ENCODE measurements at regions not wholly inside any gene's neighbourhood (a gene's known extent, or its start where the extent isn't known, plus 50 kb on each side); places are given as distances from the start of the nearest gene placed in this dataset.
"Not testable (repeated sequence)": the region's sequence is repeated elsewhere in the genome, so short reads cannot be mapped to it uniquely, and the experiment has no call there.

GRCh38 chr12:14086838-14087237 lies 105.4 kb upstream of the GRIN2B start:
- ChIA-PET CTCF (interaction anchor here (0.6 kb wide), 1 partner anchor 543 kb away, joined by 3 read pairs; no protein-coding TSS in a partner anchor), POLR2A (no interaction called here)
- Mint-ChIP-seq H3K27me3 (ENCODE audit: low read depth) (no peaks in the 10 kb centered on the region), H3K9me3 (ENCODE audit: insufficient read depth) (no peaks in the 10 kb centered on the region), H3K4me1 (ENCODE audit: low read depth) (no peaks in the 10 kb centered on the region), H3K4me3 (no peak overlapping the region), H3K27ac (no peak overlapping the region), H3K36me3 (ENCODE audit: low read depth) (no peaks in the 10 kb centered on the region)
- no peak for ATAC-seq
- DNase-seq = no peak

GRCh38 chr12:14099994-14100393 lies 118.6 kb upstream of the GRIN2B start:
- ATAC-seq (no peak), DNase-seq (no peak)
- Mint-ChIP-seq H3K4me3 (no peak overlapping the region), H3K27me3 (ENCODE audit: low read depth) (peaks cover 3% of the 10 kb centered on the region), H3K27ac (no peak overlapping the region), H3K36me3 (ENCODE audit: low read depth) (no peaks in the 10 kb centered on the region), H3K4me1 (ENCODE audit: low read depth) (no peaks in the 10 kb centered on the region), H3K9me3 (ENCODE audit: insufficient read depth) (peaks cover 10% of the 10 kb centered on the region)
- ChIA-PET CTCF (no interaction called here), POLR2A (no interaction called here)

- H3K4me1 Mint-ChIP-seq (ENCODE audit: low read depth); H3K36me3 Mint-ChIP-seq (ENCODE audit: low read depth); H3K27me3 Mint-ChIP-seq (ENCODE audit: low read depth); POLR2A ChIA-PET; ATAC-seq; DNase-seq; H3K27ac Mint-ChIP-seq; H3K4me3 Mint-ChIP-seq; CTCF ChIA-PET: not testable (repeated sequence)
- peaks cover 10% of the 10 kb centered on the region for H3K9me3 Mint-ChIP-seq (ENCODE audit: insufficient read depth)
Observed at GRCh38 chr12:14101556-14101955, 120.2 kb upstream of the GRIN2B start.

GRCh38 chr12:14111230-14111865 lies 129.9 kb upstream of the GRIN2B start:
- DNase-seq (peak; percentile 33), ATAC-seq (peak; percentile 44)
- no peaks in the 10 kb centered on the region for H3K36me3 Mint-ChIP-seq (ENCODE audit: low read depth)
- POLR2A ChIA-PET = no interaction called here
- H3K27ac Mint-ChIP-seq = no peak overlapping the region
- CTCF ChIA-PET = interaction anchor here (3.0 kb wide), 1 partner anchor 56 kb away, joined by 13 read pairs; no protein-coding TSS in a partner anchor
- no peaks in the 10 kb centered on the region for H3K9me3 Mint-ChIP-seq (ENCODE audit: insufficient read depth)
- H3K4me3 Mint-ChIP-seq = no peak overlapping the region
- H3K4me1 Mint-ChIP-seq (ENCODE audit: low read depth) = peaks cover 4% of the 10 kb centered on the region
- no peaks in the 10 kb centered on the region for H3K27me3 Mint-ChIP-seq (ENCODE audit: low read depth)

GRCh38 chr12:14113031-14113430 lies 131.6 kb upstream of the GRIN2B start:
- ATAC-seq = no peak
- no peaks in the 10 kb centered on the region for H3K9me3 Mint-ChIP-seq (ENCODE audit: insufficient read depth)
- ChIA-PET POLR2A (no interaction called here), CTCF (no interaction called here)
- no peak overlapping the region for H3K27ac Mint-ChIP-seq
- no peak for DNase-seq
- H3K4me1 Mint-ChIP-seq (ENCODE audit: low read depth) = peaks cover 4% of the 10 kb centered on the region
- no peaks in the 10 kb centered on the region for H3K27me3 Mint-ChIP-seq (ENCODE audit: low read depth)
- H3K36me3 Mint-ChIP-seq (ENCODE audit: low read depth) = no peaks in the 10 kb centered on the region
- no peak overlapping the region for H3K4me3 Mint-ChIP-seq

- Mint-ChIP-seq H3K4me1 (ENCODE audit: low read depth) (no peaks in the 10 kb centered on the region), H3K36me3 (ENCODE audit: low read depth) (no peaks in the 10 kb centered on the region), H3K4me3 (no peak overlapping the region), H3K27me3 (ENCODE audit: low read depth) (no peaks in the 10 kb centered on the region), H3K27ac (no peak overlapping the region), H3K9me3 (ENCODE audit: insufficient read depth) (no peaks in the 10 kb centered on the region)
- ATAC-seq = no peak
- CTCF ChIA-PET = no interaction called here
- DNase-seq = no peak
- POLR2A ChIA-PET = no interaction called here
Observed at GRCh38 chr12:14126692-14127091, 145.3 kb upstream of the GRIN2B start.

GRCh38 chr12:14129611-14130195 lies 148.3 kb upstream of the GRIN2B start:
- Mint-ChIP-seq H3K9me3 (ENCODE audit: insufficient read depth) (no peaks in the 10 kb centered on the region), H3K4me3 (no peak overlapping the region), H3K4me1 (ENCODE audit: low read depth) (no peaks in the 10 kb centered on the region), H3K27me3 (ENCODE audit: low read depth) (peaks cover 3% of the 10 kb centered on the region), H3K36me3 (ENCODE audit: low read depth) (no peaks in the 10 kb centered on the region), H3K27ac (no peak overlapping the region)
- ATAC-seq = no peak
- CTCF ChIA-PET = no interaction called here
- POLR2A ChIA-PET = no interaction called here
- no peak for DNase-seq

GRCh38 chr12:14135996-14136395 lies 154.6 kb upstream of the GRIN2B start:
- POLR2A ChIA-PET = no interaction called here
- Mint-ChIP-seq H3K27me3 (ENCODE audit: low read depth) (peaks cover 3% of the 10 kb centered on the region), H3K36me3 (ENCODE audit: low read depth) (no peaks in the 10 kb centered on the region), H3K4me3 (no peak overlapping the region), H3K27ac (no peak overlapping the region), H3K4me1 (ENCODE audit: low read depth) (no peaks in the 10 kb centered on the region), H3K9me3 (ENCODE audit: insufficient read depth) (no peaks in the 10 kb centered on the region)
- no peak for ATAC-seq
- DNase-seq = no peak
- CTCF ChIA-PET = no interaction called here

- ChIA-PET CTCF (interaction anchor here (1.0 kb wide), 1 partner anchor 369 kb away, joined by 3 read pairs; no protein-coding TSS in a partner anchor), POLR2A (no interaction called here)
- Mint-ChIP-seq H3K27me3 (ENCODE audit: low read depth) (peaks cover 3% of the 10 kb centered on the region), H3K9me3 (ENCODE audit: insufficient read depth) (no peaks in the 10 kb centered on the region), H3K27ac (no peak overlapping the region), H3K4me3 (no peak overlapping the region), H3K4me1 (ENCODE audit: low read depth) (no peaks in the 10 kb centered on the region), H3K36me3 (ENCODE audit: low read depth) (no peaks in the 10 kb centered on the region)
- DNase-seq (no peak), ATAC-seq (no peak)
Observed at GRCh38 chr12:14138495-14138894, 157.1 kb upstream of the GRIN2B start.

GRCh38 chr12:14148489-14149270 lies 167.3 kb upstream of the GRIN2B start:
- no peaks in the 10 kb centered on the region for H3K36me3 Mint-ChIP-seq (ENCODE audit: low read depth)
- DNase-seq (no peak), ATAC-seq (no peak)
- H3K27me3 Mint-ChIP-seq (ENCODE audit: low read depth) = peaks cover 5% of the 10 kb centered on the region
- no peak overlapping the region for H3K4me3 Mint-ChIP-seq
- CTCF ChIA-PET = no interaction called here
- H3K27ac Mint-ChIP-seq = no peak overlapping the region
- no peaks in the 10 kb centered on the region for H3K4me1 Mint-ChIP-seq (ENCODE audit: low read depth)
- H3K9me3 Mint-ChIP-seq (ENCODE audit: insufficient read depth) = no peaks in the 10 kb centered on the region
- POLR2A ChIA-PET = no interaction called here

GRCh38 chr12:14153803-14154202 lies 172.4 kb upstream of the GRIN2B start:
- Mint-ChIP-seq H3K9me3 (ENCODE audit: insufficient read depth) (no peaks in the 10 kb centered on the region), H3K27me3 (ENCODE audit: low read depth) (peaks cover 5% of the 10 kb centered on the region), H3K4me1 (ENCODE audit: low read depth) (no peaks in the 10 kb centered on the region), H3K36me3 (ENCODE audit: low read depth) (no peaks in the 10 kb centered on the region), H3K27ac (no peak overlapping the region), H3K4me3 (no peak overlapping the region)
- ChIA-PET POLR2A (no interaction called here), CTCF (no interaction called here)
- ATAC-seq = no peak
- DNase-seq = no peak

- Mint-ChIP-seq H3K4me3 (no peak overlapping the region), H3K27me3 (ENCODE audit: low read depth) (no peaks in the 10 kb centered on the region), H3K36me3 (ENCODE audit: low read depth) (no peaks in the 10 kb centered on the region), H3K4me1 (ENCODE audit: low read depth) (no peaks in the 10 kb centered on the region), H3K9me3 (ENCODE audit: insufficient read depth) (no peaks in the 10 kb centered on the region), H3K27ac (no peak overlapping the region)
- ChIA-PET CTCF (interaction anchor here (2.0 kb wide), 1 partner anchor 11 kb away, joined by 5 read pairs; no protein-coding TSS in a partner anchor), POLR2A (no interaction called here)
- DNase-seq (no peak), ATAC-seq (no peak)
Observed at GRCh38 chr12:14156606-14157005, 175.2 kb upstream of the GRIN2B start.

All from activated CD8-positive, alpha-beta T cell treated with anti-CD3 and anti-CD28 coated beads, Interleukin-2, amount 10 ng/mL, durations not matched to agents 7 days and 5 days (primary cell).